ENCODE measurements at regions not wholly inside any gene's neighbourhood (a gene's known extent, or its start where the extent isn't known, plus 50 kb on each side); places are given as distances from the start of the nearest gene placed in this dataset.

GRCh38 chr7:1286946-1287645 is 54.4 kb downstream of the UNCX start:
- Histone ChIP-seq H3K27me3 (peaks cover 9 to 86% of the 10 kb centered on the region in 2 donors), H3K9me3 (no peaks in the 10 kb centered on the region), H3K4me3 (no peak overlapping the region), H3K4me1 (peaks cover 0 to 15% of the 10 kb centered on the region in 2 donors), H3K36me3 (no peaks in the 10 kb centered on the region), H3K27ac (no peak overlapping the region)
- intact Hi-C loops (cut with DNase I), result no loop called here
- no peak for TF ChIP-seq CTCF (IDR thresholded peaks at IDR 0.05)
- DNase-seq, result peak in 1 of 4 donors; percentile 48
- no peak for ATAC-seq

- H3K4me1 ChIP-seq, result peaks cover 0 to 15% of the 10 kb centered on the region in 2 donors
- no peak overlapping the region for H3K27ac ChIP-seq
- DNase-seq (peak in 1 of 4 donors; percentile 75), ATAC-seq (no peak)
- peaks cover 9 to 93% of the 10 kb centered on the region in 2 donors for H3K27me3 ChIP-seq
- intact Hi-C loops (cut with DNase I), result no loop called here
- no peak overlapping the region for H3K4me3 ChIP-seq
- H3K36me3 ChIP-seq, result no peaks in the 10 kb centered on the region
- TF ChIP-seq CTCF (IDR thresholded peaks at IDR 0.05), result no peak
- H3K9me3 ChIP-seq, result no peaks in the 10 kb centered on the region
These were observed 55.1 kb downstream of the UNCX start for GRCh38 chr7:1287752-1288201.

GRCh38 chr7:1288390-1288995 is 55.8 kb downstream of the UNCX start:
- no peak overlapping the region for H3K27ac ChIP-seq
- ATAC-seq (no peak), DNase-seq (peak in 1 of 4 donors; percentile 67)
- peaks cover 0 to 15% of the 10 kb centered on the region in 2 donors for H3K4me1 ChIP-seq
- H3K27me3 ChIP-seq, result peaks cover 9 to 95% of the 10 kb centered on the region in 2 donors
- no peak for TF ChIP-seq CTCF (IDR thresholded peaks at IDR 0.05)
- no peaks in the 10 kb centered on the region for H3K9me3 ChIP-seq
- no peaks in the 10 kb centered on the region for H3K36me3 ChIP-seq
- H3K4me3 ChIP-seq, result no peak overlapping the region
- intact Hi-C loops (cut with DNase I), result no loop called here

- H3K4me1 ChIP-seq, result peaks cover 0 to 15% of the 10 kb centered on the region in 2 donors
- intact Hi-C loops (cut with DNase I), result no loop called here
- ATAC-seq (no peak), DNase-seq (peak in 1 of 4 donors; percentile 72)
- no peak for TF ChIP-seq CTCF (IDR thresholded peaks at IDR 0.05)
- no peak overlapping the region for H3K27ac ChIP-seq
- H3K27me3 ChIP-seq, result peaks cover 9 to 97% of the 10 kb centered on the region in 2 donors
- H3K36me3 ChIP-seq, result no peaks in the 10 kb centered on the region
- H3K9me3 ChIP-seq, result no peaks in the 10 kb centered on the region
- H3K4me3 ChIP-seq, result no peak overlapping the region
These were observed 56.4 kb downstream of the UNCX start for GRCh38 chr7:1288996-1289551.

GRCh38 chr7:1289666-1290025 is 57.0 kb downstream of the UNCX start:
- no peak for TF ChIP-seq CTCF (IDR thresholded peaks at IDR 0.05)
- DNase-seq (peak in 2 of 4 donors; percentile 54 to 82), ATAC-seq (no peak)
- Histone ChIP-seq H3K4me3 (no peak overlapping the region), H3K27me3 (peaks cover 9 to 97% of the 10 kb centered on the region in 2 donors), H3K4me1 (peaks cover 0 to 15% of the 10 kb centered on the region in 2 donors), H3K36me3 (no peaks in the 10 kb centered on the region), H3K9me3 (no peaks in the 10 kb centered on the region), H3K27ac (no peak overlapping the region)
- intact Hi-C loops (cut with DNase I), result no loop called here
